ENCODE measurements at regions not wholly inside any gene's neighbourhood (a gene's known extent, or its start where the extent isn't known, plus 50 kb on each side); places are given as distances from the start of the nearest gene placed in this dataset.

GRCh38 chr12:93181409-93181965, 196.2 kb upstream of the NUDT4 start:
- no peak for DNase-seq

- no peak for DNase-seq
These were observed 193.6 kb upstream of the NUDT4 start for GRCh38 chr12:93183940-93184671.

GRCh38 chr12:93184672-93185368, 192.9 kb upstream of the NUDT4 start:
- no peak for DNase-seq

- no peak for DNase-seq
These were observed 192.4 kb upstream of the NUDT4 start for GRCh38 chr12:93185369-93185741.

- DNase-seq: no peak
These were observed 191.6 kb upstream of the NUDT4 start for GRCh38 chr12:93186131-93186530.

DNA sequence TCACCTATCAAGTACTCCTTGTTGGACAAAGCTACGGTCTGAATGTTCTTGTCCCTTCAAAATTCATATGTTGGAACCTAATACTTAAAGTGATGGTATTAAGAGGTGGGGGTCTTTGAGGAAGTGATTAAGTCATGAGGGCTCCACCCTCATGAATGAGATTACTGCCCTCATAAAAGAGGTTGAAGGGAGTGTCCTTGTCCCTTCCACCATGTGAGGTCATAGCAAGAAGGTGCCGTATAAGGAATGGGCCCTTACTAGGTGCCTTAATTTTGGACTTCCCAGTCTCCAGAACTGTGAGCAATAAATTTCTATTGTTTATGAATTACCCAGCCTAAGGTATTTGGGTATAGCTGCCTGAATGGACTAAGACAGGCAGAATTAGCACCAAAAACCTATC, 191.1 kb upstream of the NUDT4 start:
- DNase-seq: no peak

- no peak for DNase-seq
These were observed 186.3 kb upstream of the NUDT4 start for GRCh38 chr12:93191423-93191822.

DNA sequence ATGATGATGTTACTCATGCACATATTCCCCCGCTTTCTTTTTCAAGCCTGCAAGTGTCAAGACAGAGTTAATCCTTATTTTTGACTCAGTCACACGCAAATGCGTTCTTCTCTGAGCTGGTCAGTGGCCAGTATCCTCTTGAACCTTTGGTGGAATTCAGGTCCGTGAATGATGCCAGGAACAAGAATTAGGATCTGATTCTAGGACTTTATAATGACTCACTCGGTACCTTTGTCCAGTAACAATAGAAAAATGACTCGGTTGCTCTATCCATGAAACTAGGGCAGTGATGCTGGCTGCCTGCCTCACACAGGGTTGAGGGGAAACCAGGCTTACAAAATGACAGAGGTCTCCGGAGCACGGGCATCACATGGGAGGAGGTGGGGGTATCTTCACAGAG, 185.8 kb upstream of the NUDT4 start:
- no peak for DNase-seq

- DNase-seq: no peak
These were observed 184.8 kb upstream of the NUDT4 start for GRCh38 chr12:93192878-93193277.

DNA sequence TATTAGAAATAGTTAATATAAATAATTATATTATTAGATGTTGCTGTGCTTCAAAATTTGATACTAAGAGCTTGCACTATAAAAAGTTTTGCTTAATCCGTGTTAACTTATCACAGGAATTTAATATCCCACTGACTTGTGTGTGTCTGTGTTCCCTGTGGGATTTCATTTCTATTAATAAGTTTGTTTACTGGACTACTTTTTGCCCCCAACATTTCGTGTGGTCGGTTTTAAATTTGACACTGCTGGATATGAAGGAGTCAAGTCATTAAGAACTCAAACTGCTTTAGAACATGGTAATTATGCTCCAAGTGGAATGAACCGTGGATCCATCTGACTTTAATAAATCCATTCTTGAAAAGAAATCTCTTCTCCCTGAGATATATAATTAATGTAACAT, 182.2 kb upstream of the NUDT4 start:
- DNase-seq: no peak

DNA sequence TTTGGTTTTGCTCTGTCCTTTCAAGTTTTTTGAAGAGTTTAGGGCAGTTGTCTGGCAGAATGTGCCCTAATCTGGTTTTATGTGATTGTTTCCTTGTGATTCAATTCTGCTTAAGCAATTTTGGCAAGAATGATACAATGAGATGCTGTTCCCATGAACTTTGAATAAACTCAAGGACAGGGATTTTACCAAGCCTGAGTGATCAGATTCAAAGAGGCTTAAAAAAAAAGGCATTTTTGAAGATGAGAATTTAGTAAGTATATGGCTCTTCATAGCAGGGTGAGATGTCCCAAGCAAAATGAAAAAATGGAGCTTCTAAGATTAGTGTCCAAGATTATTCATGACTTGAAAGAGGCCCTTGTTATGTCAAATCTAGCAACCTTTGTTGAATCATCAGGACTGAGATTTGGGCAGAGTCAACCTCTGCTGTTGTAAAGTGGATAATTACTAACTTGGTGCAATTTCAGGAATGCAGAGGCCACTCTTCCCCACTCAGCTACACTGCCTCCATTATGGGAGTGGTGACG, 180.6 kb upstream of the NUDT4 start:
- no peak for DNase-seq

GRCh38 chr12:93198086-93198485, 179.6 kb upstream of the NUDT4 start:
- no peak for DNase-seq

GRCh38 chr12:93199831-93200236, 177.9 kb upstream of the NUDT4 start:
- DNase-seq: no peak

DNA sequence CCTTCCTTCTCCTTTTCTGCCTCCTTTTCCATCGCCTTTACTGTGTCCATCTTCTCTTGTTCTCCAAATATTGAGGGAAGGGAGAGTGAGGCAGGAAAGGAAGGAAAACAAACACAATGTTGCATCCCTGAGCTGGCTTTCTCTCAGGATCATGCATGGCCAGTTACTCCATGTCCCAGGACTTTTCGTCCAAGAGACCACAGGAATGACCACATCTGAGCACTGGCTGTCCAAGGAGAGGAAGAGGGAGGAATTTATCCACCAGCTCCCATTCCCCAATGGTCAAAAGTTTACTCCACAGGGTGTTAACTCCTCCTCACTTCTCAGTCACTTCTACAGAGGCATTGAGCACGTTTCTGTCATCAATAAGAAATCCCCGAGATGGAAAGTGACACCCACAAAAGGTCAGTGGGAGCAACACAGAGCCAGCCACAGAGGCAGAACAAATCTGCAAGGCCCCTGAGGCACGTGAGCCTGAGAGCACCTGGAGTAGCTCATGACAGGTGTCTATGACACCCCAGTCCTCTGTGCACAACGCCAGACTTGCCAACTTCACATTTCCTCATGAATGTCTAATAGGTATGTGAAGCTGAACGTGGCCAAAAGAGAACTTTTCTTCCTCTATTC, 177.3 kb upstream of the NUDT4 start:
- DNase-seq: no peak

- no peak for DNase-seq
These were observed 175.7 kb upstream of the NUDT4 start for GRCh38 chr12:93201990-93202389.

DNA sequence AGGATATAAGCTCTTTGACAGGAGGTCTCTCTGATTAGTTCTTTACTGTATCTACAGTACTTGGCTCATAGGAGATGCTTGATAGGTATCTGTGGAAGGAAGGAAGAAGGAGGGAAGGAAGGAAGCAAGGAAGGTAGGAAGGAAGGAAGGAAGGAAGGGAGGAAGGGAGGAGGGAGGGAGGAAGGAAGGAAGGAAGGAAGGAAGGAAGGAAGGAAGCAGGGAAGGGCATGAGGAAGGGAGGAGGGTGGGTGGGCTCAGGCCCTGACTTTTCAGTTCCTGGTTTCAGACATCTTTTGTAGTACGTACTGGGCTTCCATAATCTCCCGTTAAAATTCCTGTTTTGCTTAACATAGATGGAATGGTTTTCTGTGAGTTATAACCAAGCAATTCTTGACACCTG, 175.0 kb upstream of the NUDT4 start:
- no peak for DNase-seq

GRCh38 chr12:93203361-93203760, 174.4 kb upstream of the NUDT4 start:
- DNase-seq: no peak

- no peak for DNase-seq
These were observed 172.8 kb upstream of the NUDT4 start for GRCh38 chr12:93204896-93205295.

GRCh38 chr12:93205361-93205760, 172.4 kb upstream of the NUDT4 start:
- no peak for DNase-seq

DNA sequence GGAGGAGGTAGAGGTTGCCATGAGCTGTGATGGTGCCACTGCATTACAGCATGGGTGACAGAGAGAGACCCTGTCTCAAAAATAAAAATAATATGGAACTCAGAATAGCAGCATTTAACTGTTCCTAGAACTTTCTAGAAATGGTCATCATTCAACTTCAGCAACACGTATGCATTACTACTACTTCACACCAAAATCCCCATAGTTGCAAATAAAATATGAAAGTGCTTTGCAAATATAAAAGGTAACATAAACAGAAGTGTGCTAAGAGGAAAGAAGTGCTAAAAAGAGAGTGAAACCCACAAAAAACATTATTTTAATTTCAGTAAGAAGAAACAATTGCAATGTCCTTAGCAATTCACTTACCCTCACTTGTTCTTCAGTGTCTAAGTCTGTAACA, 169.7 kb upstream of the NUDT4 start:
- DNase-seq: no peak

DNA sequence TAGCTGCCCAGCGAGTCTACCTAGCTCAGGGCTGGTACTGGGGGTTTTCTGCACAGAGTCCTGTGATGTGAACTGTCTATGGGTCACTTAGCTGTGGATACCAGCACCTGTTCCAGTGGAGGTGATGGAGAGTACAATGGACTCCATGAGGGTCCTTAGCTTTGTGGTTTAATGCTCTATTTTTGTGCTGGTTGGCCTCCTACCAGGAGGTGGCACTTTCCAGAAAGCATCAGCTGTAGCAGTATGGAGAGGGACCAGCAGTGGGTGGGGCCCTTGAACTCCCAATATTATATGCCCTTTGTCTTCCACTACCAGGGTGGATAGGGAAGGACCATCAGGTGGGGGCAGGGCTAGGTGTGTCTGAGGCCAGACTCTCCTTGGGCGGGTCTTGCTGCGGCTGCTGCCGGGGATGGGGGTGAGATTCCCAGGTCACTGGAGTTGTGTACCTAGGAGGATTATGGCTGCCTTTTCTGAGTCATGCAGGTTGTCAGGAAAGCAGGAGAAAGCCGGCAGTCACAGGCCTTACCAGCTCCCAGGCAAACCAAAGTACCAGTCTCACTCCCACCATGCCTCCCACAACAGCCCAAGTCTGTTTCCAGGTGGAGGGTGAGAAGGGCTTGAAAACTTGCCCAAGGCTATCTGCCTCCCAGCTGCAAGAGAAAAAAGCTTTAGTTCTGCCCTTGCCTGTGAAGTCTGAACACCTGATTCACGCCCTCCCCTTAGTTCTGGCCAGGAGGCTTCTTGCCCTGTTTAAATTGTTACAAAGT, 163.0 kb upstream of the NUDT4 start:
- DNase-seq: no peak

DNA sequence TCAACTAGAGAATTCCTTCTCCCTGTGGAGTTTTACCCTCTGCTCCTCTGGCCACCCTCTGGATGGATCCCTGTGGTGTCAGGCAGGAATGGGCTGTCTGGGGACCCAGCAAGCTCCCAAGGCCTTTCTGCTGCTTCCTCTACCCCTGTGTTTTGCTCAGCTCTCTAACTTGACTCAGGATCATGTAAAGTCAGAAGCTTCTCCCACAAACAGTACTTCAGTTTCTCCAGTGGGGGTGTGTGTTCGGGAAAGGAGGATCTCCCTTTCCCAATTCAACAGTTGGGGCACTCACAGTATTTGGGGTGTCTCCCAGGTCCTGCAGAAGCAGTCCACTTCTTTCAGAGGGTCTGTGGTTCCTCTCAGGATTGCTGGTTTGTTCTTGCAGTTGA, 162.4 kb upstream of the NUDT4 start:
- DNase-seq: no peak

- DNase-seq: no peak
These were observed 157.8 kb upstream of the NUDT4 start for GRCh38 chr12:93219947-93220346.

Measured in activated T-cell treated with anti-CD3 and anti-CD28 coated beads, Interleukin-2, amount 50 U/mL, for 48 hours (primary cell).